Fibroblast of villous mesenchyme (primary cell): ENCODE measurements at regions not wholly inside any gene's neighbourhood (a gene's known extent, or its start where the extent isn't known, plus 50 kb on each side); places are given as distances from the start of the nearest gene placed in this dataset.

Experiments used
- DNase-seq: peaks from one replicate; pipeline ENCODE4 v3.0.0-alpha.2; 2010; ENCODE audit warnings: low read depth
- H3K4me3 ChIP-seq: 2 replicates; pipeline ENCODE4 v1.5.1; 2011; ENCODE audit warnings: low read depth, mild to moderate bottlenecking, low read length
- TF ChIP-seq, protein P1 (sequence below): IDR thresholded peaks from 2 replicates; pipeline ENCODE4 v1.5.1; 2012; ENCODE audit warnings: low read depth, mild to moderate bottlenecking, low read length; ENCODE audit not compliant: insufficient read depth

DNA sequence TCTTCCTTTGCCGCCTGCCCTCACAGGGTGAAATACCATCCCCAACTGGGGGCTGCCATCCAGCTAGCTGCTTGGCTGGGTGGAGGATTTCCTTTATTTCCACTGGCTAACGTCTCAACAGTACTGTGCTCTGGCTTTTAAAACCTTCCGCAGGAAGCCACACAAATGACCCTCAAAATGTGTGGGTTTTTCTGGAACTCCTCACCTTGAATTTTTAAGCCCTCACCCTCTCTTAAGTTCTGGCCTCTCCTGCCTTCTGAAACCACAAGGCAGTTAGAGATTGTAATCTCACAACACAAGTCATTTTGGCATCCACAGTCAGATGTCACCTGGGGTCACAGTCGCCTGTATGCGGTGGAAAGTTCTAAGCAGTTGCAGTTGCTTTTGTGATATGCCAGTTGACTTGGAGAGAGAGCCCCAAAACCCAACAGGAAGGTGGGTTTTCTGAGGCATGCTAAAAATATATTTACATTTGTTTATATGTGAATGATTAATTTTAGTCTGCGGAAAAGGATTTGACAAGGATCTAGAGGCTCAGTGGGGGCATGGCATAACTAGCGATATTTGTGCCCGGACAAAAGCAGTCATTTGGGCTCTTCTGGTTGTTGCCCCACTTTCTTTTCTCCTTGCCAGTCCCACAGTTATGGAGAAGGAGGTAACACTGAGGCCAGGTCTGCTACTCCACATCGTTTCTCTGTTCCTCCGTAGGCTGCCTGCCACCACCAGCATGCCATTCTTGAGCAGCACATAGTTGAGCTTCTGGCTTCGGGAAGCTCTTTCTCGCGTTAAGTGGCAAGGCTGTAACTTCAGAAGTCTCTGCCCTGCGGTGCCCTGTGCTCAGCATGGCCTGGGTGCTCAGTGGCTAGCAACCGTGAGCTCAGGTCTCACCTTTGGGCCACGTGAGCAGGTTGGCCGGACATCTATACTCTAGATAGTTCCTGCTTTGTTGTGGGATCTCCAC lies 335.3 kb downstream of the CD83 start:
- DNase-seq = no peak
- no peak overlapping the region for H3K4me3 ChIP-seq
- TF ChIP-seq, protein P1, sequence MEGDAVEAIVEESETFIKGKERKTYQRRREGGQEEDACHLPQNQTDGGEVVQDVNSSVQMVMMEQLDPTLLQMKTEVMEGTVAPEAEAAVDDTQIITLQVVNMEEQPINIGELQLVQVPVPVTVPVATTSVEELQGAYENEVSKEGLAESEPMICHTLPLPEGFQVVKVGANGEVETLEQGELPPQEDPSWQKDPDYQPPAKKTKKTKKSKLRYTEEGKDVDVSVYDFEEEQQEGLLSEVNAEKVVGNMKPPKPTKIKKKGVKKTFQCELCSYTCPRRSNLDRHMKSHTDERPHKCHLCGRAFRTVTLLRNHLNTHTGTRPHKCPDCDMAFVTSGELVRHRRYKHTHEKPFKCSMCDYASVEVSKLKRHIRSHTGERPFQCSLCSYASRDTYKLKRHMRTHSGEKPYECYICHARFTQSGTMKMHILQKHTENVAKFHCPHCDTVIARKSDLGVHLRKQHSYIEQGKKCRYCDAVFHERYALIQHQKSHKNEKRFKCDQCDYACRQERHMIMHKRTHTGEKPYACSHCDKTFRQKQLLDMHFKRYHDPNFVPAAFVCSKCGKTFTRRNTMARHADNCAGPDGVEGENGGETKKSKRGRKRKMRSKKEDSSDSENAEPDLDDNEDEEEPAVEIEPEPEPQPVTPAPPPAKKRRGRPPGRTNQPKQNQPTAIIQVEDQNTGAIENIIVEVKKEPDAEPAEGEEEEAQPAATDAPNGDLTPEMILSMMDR = no peak

DNA sequence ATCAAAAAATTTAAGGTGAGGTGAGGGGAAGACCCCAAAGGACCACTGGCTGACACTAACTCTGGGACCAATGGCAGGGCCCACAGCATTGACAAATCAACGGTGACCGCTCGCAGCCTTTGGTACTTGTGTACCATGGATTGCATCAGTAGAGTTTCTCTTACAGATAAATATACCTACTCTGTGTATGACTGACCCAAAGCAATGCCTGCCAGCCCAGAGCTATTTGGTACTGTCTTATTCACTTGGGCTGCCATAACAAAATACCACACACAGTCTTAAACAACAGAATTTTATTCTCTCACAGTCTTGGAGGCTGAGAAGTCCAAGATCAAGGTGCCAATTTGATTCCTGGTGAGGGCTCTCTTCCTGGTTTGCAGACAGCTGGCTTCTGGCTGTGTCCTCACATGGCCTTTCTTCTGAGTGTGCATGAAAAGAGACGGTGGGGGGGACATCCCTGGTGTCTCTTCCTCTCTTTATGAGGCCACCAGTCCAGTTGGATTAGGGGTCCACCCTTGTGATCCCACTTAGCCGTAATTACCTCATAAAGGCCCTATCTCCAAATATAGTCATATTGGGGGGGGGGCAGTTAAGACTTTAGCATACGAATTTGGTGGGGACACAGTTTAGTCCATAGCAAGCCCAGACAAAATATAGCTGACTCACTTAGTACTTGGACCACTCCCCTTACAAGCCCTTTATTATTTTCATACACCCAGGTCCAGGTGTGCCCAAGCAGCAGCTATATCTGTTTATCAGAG lies 336.3 kb downstream of the CD83 start:
- H3K4me3 ChIP-seq = no peak overlapping the region
- TF ChIP-seq, protein P1 = no peak
- DNase-seq = no peak

DNA sequence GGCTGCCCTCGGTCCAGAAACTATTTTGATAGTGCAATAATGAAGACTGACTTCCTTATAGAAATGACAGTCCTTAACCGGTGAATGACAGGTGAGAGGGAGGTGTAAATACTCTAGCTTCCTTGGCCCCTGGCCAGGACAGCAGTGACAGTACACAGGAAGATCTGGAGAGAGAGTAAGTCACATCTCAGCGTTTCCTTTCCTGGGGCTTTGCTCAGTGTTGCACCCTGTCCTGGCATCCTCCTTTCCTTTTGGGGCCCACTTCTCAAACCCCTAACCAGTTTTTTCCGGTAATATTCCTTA lies 336.9 kb downstream of the CD83 start:
- no peak for DNase-seq
- no peak overlapping the region for H3K4me3 ChIP-seq
- TF ChIP-seq, protein P1 = no peak

DNA sequence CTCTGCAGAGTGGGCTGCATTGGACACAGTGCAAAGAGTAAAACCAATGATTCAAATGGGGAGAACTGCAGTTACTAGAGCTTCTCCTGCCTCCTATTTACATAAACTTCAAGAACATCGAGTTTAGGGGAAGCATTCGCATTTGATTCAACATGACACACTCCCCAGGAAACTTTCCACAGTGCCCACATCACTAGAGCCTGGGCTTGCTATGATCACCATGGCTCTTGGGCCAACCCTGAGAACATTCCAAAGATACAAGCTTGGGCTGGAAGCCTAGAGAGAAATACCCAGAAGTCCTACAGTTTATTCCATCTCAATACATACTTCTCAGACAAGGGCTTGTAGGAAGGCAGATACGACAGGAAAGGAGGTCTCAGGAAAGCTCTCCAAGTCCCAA lies 337.9 kb downstream of the CD83 start:
- no peak for DNase-seq
- no peak overlapping the region for H3K4me3 ChIP-seq
- TF ChIP-seq, protein P1 = no peak

DNA sequence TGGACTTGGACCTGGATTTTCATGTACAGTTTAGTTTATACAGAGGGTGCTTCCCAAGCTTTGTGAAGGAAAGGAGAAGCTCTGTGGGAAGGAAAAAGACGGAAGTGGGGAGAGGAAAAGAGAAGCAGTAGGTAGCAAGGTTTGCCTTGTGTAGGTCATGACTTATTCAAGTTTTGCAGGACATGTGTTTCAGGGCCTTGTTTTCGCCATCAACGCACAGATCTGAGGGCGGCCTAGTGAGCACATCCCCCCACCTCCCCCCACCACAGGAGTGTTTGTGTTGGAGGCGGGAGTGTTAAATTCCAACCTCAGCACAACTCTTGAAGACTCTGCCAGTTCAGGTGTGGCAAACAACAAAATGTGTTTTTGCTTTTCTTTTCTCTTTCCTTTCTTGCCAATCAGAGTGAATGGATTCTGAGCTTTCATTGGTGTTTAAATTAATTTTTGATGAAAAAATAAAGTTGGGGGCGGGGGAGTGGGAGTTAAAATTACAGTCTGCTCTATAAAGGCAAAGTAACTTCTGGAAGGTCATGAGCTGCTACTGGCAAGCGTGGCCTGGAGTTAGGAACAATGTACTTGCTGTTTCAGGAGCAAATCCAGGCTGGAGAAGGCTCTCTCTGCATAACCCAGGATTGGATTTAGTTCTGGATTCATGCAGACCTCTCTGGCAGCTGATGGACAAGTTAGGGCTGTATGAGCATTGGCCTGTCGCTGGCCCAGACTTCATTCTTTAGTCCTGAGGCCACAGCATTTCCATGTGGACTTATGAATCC lies 338.5 kb downstream of the CD83 start:
- DNase-seq = no peak
- H3K4me3 ChIP-seq = no peak overlapping the region
- TF ChIP-seq, protein P1 = no peak

DNA sequence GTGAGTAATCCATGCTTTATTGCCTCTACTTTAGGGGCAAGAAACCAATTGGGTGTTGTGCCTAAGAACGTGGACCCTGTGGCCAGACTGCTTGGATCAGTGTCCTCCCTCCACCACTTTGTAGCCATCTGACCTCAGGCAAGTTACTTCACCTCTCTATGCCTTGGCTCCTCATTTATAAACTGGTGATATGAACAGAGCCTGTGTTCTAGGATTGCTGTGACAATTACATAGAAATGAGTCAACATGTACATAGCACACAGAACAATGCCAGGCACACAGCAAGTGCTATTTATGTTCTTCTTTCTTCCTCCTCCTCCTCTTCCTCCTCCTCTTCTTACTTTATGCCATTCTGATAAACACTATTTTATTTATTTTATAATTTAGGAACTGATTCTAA lies 339.4 kb downstream of the CD83 start:
- no peak for DNase-seq
- TF ChIP-seq, protein P1 = no peak
- H3K4me3 ChIP-seq = no peak overlapping the region
